Prostate gland (tissue), 2 donors: ENCODE measurements at regions not wholly inside any gene's neighbourhood (a gene's known extent, or its start where the extent isn't known, plus 50 kb on each side); places are given as distances from the start of the nearest gene placed in this dataset.

Experiments used
- POLR2A ChIP-seq: fragments of 450-650 bp; IDR thresholded peaks from one replicate; pipeline ENCODE4 v1.6.1; 2016; ENCODE audit warnings: antibody characterized with exemption, mild to moderate bottlenecking
- TF ChIP-seq, protein P1 (sequence below), 4 experiments: fragments of 200-600 bp in 2 of 4; fragments of 450-650 bp in 2 of 4; sonication (generic) in 2 of 4; IDR thresholded peaks; 1 replicate in 3 of 4; 2 replicates in 1 of 4; pipeline ENCODE4 v1.5.1; 2016 to 2019; ENCODE audit warnings: antibody characterized with exemption in 4 of 4, mild to moderate bottlenecking in 2 of 4, moderate library complexity in 2 of 4

DNA sequence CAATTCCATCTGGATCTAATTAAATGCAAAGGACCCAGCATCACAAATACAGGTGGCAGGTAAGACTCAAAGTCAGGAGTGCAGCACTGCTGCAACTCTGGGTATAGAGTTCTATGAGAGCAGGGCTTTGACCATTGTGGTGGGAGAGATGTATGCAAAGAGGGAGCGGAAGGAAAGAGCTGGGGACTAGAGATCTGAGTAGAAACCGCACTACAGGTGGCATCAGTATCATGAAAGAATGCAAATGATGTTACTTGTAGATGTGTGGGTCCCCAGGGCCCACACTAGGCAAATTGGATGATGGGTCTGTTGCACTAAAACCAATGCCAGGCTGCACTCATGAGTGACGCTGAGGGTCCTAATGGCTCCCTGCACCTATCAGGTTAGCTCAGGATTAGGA, 287.1 kb upstream of the ASIC2 start:
- TF ChIP-seq, protein P1, sequence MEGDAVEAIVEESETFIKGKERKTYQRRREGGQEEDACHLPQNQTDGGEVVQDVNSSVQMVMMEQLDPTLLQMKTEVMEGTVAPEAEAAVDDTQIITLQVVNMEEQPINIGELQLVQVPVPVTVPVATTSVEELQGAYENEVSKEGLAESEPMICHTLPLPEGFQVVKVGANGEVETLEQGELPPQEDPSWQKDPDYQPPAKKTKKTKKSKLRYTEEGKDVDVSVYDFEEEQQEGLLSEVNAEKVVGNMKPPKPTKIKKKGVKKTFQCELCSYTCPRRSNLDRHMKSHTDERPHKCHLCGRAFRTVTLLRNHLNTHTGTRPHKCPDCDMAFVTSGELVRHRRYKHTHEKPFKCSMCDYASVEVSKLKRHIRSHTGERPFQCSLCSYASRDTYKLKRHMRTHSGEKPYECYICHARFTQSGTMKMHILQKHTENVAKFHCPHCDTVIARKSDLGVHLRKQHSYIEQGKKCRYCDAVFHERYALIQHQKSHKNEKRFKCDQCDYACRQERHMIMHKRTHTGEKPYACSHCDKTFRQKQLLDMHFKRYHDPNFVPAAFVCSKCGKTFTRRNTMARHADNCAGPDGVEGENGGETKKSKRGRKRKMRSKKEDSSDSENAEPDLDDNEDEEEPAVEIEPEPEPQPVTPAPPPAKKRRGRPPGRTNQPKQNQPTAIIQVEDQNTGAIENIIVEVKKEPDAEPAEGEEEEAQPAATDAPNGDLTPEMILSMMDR (IDR thresholded peaks at IDR 0.05): no peak
- no peak for TF ChIP-seq POLR2A
